GM19023 (cell line): ENCODE measurements at regions not wholly inside any gene's neighbourhood (a gene's known extent, or its start where the extent isn't known, plus 50 kb on each side); places are given as distances from the start of the nearest gene placed in this dataset.

Source experiments
- ATAC-seq: cut with Tn5 transposase; IDR thresholded peaks from one replicate; pipeline ENCODE4 v1.9.1; 2021; ENCODE audit warnings: mild to moderate bottlenecking, moderate library complexity; ENCODE audit not compliant: unreplicated experiment

DNA sequence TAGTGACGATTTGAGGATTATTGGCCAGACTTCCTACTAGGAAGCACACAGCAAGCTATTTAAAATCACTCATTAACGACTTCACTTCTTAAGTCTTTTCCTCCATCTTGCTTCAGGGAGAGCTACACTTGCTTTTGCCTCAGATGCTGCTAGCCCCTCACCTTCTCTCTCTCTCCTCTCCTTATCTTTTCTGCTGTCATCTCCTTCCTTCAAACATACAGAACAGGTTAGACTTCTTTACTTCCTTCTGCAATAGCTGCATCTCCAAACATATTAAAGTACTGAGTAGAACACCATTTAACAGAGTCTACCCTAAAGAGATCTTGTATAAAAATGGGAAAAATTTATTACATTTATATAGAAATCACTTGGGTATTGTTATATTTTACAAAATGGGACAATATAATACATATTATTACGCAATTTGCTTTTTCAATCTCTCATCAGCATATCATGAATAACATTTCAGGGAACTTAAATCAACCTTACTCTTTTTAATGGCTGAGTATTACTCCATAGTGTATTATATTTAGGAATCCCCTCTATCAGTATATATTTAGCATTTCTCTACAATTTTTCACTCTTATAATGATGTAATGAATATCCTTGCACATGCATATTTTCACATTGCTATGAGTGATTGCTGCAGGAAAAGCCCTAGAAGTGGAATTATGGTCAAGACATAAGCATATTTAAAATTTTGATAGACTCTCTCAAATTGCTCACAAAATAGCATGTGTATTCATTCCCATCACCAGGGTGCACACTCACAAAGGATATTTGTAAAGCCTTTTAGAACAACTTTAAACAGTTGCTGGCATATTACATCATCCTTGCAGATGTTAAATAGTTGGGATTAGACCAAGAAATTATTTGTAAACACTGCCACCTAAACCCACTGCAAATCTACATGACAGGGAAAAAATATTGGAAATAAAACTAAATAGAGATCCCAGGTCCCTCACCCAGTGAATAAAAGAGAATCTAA is 164.5 kb upstream of the NFIB start:
- no peak for ATAC-seq

DNA sequence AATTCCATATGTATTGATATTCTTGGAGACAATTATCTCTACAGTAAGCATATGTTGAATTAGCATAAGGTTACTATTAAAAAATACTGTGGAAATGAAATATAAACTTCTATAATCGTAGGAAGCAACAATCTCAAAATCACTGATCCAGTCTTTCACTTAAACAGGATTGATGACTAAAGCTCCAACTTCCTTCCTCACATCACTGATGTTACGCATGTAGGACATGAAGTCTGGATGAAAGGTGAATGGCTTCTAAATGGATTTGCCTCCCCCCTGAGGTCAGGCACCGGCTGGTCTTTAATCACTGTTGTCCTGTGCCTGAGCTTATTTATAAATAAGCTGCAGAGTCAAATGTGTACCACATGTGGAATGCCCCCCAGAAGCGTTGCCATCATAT is 157.1 kb upstream of the NFIB start:
- ATAC-seq: no peak

DNA sequence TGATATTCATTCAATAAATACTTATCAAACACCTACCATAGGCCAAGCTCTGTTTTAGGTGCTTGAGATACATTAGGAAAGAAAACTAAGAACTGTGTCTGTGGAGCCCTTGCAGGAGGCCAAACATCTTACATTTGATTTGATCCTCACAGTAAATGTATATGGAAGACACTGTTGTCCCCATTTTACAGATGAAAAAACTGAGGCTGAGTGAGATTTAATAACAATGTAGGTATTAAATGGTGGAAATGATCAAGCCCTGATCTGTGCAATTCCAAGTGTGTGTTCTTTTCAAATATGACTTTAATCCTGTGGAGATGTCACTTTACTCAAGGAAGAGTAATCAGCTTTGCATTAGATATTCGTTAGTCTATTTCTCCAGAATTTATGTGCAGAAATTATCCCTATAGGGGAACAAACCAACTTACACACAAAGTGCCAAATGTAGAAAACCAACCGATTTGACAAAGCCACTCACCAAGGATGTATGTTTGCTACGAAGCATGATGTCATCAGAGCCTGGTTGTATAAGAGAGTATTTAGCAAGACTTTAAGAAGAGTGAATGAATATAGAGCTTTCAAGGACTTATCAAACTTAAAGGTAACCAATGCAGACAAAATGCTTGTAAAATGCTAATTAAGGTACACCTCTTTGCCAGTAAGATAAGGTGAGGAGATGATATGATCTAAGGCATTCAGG is 153.9 kb upstream of the NFIB start:
- ATAC-seq: no peak

DNA sequence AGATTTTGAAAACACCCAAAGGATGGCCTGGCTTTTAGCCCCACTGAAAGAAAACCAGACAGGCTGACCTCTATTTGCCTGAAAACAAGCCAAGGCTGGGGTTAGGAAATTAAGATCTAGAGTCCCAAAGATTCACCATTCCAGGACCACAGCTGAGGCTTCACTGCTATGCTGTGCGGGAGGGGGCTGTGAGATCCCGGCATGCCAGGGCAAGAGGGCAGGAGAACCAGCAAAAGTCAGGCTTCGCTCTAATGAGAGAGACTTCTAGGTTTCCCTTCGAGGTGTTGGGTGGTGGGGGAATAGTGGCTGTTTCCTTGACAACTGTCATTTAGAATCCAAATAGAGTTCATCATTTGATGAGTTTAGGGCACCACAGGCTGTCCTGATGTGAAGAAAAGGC is 152.9 kb upstream of the NFIB start:
- ATAC-seq: no peak

DNA sequence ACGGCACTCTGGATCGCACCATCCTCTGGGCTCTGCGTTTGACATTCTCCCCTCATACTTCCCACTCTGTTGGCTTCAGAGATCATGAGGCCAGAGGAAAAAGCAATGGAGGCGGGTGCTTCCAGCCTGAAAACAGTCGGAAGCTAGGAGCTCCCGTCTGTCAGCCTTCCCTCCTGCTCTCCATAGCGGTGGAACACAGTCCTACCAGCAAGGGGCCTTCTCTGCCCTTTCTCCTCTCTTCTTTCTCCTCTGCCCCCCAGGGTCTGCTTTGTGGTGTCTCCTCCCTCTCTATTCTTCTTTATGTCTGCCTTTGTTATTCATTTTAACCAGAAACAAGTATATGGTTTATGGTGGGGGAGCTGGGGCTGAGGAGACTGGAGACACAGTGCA is 152.5 kb upstream of the NFIB start:
- ATAC-seq: no peak

DNA sequence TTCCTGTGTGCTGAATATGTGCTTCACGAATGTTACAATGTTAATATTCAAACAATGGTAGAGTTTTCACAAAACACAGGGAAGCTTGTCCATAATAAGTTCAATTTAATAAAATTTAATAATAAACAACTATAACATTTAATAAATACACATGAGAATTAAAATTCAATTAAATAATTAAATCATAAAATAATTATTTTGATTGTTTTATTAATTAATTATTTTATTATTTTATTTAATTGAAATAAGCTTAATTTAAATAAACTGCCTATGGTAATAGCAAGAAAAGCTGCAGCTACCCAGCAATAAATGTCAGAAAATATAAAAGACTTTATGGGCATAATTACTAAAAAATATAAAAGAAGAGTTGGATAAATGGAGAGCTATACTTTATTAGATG is 149.0 kb upstream of the NFIB start:
- ATAC-seq: no peak

DNA sequence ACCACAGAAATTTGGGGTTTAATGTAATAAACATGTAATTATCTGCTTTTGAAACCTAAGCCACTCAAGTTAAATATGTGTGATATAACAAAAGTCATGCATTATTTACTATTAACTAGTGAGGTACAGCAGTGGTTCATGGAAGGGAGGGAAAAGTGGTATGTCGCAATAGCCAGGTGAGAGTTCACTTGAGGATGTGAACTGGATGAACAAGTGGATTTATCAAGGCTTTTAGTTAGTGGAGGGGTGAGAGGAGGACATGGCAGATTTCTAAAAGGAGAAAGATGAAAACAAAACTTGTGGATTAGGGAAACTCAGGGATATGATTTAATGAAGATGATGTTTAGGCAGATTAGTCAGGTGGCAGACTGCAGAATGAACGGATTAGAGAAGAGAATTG is 141.3 kb upstream of the NFIB start:
- ATAC-seq: no peak

DNA sequence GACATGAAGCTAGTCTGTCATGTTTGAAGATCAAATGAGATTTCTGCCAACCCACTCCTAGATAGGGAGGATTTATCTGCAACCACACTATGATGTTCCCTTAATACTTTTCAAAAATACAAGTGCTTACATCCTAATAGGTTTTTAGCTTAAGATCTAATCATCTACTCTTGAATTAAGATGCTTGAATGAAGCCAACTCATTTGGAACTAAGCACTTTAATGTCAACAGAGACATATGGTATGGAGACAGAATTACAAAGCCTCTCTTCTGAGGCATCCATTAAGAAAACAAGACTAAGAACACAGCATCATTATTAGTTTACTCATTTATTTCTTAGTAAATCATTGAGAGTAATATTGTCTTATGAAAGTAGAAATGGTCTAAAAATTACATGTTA is 139.3 kb upstream of the NFIB start:
- ATAC-seq: no peak

DNA sequence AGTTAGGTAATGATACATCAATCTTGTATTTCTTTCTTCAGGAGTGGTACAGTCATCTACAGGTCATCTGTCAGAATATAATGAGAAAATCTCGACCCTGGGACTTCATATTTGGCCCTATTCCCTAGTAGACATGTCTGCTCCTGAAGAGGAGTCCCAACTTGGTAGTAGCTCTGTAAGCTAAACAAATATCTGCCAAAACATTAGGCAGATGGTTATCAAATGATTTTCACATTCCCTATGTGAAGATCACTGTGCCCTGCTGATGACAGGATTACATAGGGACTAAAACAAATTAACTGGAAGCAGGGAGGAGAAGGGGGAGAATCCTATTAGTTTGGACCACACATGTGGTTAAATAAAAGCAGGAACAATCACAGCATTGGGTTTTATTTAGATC is 138.6 kb upstream of the NFIB start:
- no peak for ATAC-seq

DNA sequence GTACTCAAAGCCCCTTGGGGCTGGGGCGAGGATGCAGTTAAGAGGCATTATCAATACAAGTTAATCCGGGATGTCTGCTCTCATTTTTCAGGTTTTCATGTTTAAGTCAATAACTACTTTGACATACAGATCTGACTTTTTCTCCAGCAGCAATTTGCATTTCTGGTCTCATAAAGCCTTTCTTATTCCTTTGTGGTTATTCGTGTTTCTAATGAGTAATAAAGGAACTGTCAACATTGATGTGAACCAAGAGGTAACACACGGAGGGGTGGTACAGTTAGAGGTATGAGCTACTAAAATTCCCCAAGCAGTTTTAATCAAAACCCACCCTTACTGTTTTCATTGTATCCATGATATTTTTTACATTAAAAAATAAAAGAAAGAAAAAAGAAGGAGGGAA is 138.0 kb upstream of the NFIB start:
- ATAC-seq: peak; percentile 60

DNA sequence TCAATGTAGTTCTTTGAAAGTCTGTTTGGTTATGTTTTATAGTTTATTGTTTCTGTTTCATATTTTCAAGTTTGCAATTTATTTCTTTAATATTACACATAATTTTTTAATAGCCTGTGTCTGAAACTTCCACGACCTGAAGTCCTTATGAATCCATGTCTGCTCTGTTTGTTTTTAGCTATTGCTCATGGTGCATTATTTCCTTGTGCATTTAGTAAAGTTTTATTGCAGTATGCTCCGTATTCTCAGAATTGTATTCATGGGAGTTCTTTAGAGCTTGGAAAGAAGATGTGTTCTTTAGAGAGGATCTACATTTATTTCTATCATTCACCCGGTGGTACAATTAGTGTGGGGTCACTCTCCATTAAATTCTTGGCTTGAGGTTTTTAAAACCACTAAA is 133.2 kb upstream of the NFIB start:
- ATAC-seq: no peak

DNA sequence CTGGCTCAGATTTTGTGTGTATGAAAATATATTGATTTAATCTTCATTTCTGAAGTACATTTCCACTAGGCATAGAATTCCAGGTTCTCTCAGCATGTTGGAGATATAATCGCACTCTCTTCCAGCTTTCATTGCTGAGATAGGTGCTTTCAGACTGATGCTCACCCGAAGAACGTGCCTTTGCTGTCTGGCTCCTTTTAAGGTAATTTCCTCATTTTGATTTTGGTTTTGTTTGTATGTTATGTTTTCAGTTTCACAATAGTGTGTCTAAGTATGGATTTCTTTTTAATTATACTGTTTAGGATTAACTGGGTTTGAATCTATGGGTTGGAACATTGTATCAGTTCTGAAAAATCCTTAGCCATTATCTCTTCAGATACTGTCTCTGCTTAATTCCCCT is 132.0 kb upstream of the NFIB start:
- no peak for ATAC-seq

DNA sequence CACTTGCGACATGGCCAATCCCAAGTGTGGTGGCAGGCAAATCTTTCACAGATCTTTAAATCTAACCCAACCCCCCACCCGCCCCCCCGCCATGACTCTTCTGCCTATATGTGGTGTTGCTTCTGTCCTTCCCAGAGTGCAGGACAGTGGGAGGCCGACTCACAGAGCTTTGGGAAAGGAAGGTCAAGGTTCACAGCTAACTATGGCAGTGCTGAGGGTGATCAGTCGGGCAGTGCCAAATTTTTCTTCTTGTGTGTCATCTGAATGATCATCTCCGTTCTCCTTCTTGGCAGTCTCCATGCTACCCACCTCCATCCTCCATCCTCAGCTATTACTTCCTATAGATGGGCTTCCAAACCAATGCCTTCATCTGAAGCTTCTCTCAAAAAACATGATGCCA is 129.0 kb upstream of the NFIB start:
- no peak for ATAC-seq

DNA sequence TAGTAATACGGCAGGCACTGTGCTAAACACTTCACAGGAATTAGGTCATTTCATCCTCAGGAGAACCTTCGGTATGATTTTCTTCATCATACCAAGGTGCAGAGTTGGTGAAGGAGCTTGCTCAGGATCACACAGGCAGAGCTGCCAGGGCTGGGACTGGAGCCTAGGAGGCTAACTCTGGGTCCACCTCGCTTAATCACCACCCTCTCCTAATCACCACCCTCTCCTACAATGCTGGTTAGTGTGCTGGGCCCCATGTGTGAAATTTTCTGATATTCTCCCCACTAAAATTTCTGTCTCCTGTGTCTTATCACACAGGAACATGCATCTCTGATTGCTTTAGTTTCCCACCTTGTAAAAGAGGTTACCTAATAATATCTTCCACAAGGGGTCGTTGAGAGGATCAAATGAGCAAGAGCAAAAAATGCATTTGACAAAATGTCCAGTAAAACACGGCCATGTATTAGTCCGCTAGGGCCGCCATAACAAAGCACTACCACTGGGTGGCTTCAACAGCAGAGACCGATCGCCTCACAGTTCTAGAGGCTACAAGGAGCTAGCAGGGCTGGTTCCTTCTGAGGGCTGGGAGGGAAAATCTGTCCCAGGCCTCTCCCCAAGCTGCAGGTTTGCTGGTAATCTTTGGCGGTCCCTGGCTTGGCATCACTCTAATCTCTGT is 128.2 kb upstream of the NFIB start:
- no peak for ATAC-seq

DNA sequence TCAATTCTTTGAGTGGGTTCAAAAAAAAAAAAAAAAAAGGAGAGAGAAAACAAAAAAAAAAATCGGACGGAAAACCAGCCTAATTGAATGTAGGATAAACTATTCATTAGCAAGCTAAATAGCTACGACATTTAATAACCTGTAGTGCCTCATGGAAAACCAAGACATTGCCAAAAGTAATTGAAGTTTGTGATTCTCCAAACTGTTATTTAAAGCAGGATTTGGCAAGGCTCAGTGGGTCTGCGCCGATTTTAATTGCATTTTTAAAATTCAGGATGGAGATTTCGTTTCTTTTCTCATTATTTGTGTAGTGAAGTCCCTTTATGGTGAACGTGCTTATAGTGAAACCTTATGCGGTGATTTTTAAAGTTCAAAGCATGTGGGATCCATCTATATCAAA is 127.2 kb upstream of the NFIB start:
- ATAC-seq: no peak

DNA sequence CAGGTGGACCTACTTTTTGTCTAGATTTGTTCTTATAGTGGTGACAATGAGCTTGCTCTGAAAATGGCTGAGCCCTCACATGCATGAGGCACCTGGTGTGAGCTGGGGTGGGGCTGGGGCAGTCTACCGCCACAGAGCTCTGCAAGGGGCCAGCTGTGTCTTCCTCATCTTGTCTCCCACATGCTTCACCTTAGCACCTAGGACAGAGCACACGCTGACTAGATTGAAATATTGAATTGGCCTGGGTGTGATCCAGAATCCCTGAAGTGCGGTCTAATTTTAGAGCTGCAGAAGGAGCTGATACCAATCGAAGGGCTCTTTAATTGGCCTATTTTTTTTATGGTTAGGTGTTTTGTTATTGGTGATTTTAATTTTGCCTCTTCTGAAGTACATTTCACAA is 126.1 kb upstream of the NFIB start:
- ATAC-seq: no peak

DNA sequence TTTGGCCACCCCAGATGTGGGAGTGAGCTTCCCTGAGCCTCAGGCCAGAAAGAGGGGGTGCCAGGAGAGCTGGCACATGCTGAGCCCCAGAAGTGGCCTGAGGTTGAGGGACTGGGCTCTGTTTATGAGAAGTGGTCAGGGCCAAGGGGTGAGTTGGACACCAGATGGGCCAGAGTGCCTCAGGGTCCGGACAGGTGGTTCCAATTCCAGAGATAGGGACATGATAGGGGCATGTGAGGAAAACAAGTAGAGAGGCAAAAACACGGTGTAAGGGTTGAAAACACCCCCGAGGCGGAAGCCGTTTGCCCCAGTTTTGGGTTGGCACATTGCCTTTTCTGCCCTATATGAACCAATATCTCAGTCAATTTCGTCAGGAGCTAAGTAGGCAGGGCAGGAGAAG is 125.6 kb upstream of the NFIB start:
- no peak for ATAC-seq

DNA sequence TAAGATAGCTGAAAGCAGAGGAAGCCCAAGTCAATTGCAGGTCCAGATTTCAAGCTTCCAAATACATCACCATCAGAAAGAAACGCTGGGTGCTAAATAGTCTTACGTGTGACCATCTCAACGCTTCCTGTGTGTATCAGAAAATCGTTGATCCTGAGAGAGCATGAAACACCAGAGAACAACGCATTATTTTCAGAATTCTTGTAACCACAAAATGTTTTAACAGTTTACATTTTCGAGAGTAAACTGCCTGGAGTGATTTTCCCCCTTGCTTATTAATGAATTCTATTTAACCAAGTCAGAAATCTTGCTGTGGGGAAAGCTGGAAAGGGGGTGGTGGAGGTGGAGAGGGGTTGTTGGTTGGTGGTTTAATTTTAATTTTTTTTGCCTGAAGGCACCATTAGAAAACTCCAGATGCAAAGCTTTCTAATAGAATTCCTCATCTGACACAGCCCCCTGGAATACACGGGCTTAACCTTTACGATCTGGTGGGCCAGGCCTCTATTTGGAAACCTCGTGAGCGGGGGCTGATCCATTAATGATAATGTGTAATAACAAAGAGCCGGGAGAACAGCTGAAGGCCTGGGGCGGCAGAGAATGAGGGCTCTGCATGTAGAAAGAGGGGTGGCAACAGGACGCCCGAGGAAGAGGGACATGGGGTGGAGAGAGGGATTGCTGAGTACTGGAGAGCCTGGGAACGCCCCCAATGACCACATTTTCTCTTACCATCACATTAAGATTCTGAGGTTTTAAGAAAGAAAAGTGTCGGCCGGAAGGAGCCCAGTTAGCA is 124.5 kb upstream of the NFIB start:
- ATAC-seq: no peak

DNA sequence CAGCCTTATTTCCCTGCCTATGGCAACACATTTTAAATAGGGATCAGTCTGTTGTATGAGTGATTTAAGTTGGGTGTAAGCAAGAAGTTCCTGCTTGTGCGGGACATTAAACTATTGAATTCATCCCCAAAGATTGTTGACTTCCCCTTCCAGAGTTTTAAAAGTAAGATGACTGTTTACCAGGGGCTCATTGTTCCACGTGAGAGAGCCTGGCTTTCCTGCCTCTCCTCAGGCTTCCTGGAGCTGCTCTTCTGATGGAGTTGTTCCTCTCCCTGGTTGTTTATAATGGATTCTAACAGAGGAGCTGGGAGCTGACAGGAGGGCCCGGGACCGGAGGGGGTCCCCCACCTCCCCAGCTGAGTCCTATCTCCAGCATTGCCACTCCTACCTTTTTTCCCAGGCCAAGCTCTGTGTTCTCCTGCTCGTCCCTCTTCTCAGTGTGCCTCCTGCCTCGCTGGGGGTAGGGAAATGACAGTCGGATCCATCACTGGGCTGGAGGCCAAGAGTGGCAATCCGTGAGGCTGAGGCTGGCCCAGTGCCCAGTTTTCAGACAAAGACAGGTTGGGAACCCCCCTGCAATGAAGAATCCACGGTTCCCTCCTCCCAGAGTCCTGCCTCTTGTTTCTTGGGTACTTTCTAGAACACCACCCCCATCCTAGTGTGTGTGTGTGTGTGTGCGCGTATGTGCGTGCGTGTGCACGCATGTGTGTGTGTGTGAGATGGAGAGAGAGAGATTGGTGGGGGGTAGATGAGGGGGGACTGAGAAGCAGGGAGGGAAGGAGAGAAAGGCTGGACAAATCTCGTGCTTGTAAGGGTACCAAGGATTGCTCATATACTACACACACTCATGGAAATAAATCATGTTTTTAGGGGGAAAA is 123.7 kb upstream of the NFIB start:
- no peak for ATAC-seq

DNA sequence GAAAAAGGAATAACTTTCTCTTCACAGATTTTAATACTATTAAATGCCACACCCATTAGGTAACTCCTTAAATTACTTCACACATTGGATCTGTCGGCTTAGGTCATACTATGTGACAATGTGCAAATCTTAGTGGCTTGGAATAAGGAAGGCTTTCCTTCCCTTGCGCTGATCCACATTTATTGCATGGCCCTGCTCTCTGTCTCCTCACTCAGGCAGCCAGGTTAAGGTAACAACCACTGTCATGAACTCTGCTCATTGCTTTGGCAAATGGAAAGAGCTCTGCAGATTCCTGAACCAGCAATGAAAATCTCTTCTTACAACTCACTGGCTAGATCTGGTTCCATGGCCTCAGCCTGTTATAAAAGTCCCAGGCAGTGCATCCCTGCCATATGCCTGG is 121.9 kb upstream of the NFIB start:
- ATAC-seq: no peak
